HEK293 (cell line): ENCODE measurements at regions not wholly inside any gene's neighbourhood (a gene's known extent, or its start where the extent isn't known, plus 50 kb on each side); places are given as distances from the start of the nearest gene placed in this dataset.
A peak's percentile ranks its signal among the peaks of the same experiment; 100 is the strongest.

Experiments
- CTCF ChIA-PET: fragments of 350-600 bp; formaldehyde crosslinking; extraction: SDS; loops from one replicate; lab custom pipeline; 2021; ENCODE audit warnings: antibody characterized with exemption; lab: Yijun Ruan, JAX
- POLR2A ChIA-PET: fragments of 300-600 bp; formaldehyde crosslinking; extraction: SDS; loops from one replicate; lab custom pipeline; 2020; ENCODE audit warnings: antibody characterized with exemption, inconsistent platforms; lab: Yijun Ruan, JAX
- H3K27ac ChIP-seq: fragments of 200-500 bp; sonication (Bioruptor generic); 2 replicates; pipeline ENCODE4 v1.5.1; 2014; ENCODE audit warnings: low read depth, low read length, control low read depth, inconsistent platforms; ENCODE audit errors: extremely low read depth
- H3K36me3 ChIP-seq, 2 experiments: fragments of 200-500 bp in 1 of 2; sonication (Bioruptor generic) in 1 of 2; 1 replicate in 1 of 2; 2 replicates in 1 of 2; pipeline ENCODE4 v1.5.1; 2014 to 2017; ENCODE audit warnings: inconsistent platforms in 2 of 2, low read length in 2 of 2; ENCODE audit not compliant: control insufficient read depth in 2 of 2, insufficient read depth in 1 of 2
- H3K4me1 ChIP-seq: fragments of 200-500 bp; sonication (Bioruptor generic); 2 replicates; pipeline ENCODE4 v1.5.1; 2014; ENCODE audit warnings: mild to moderate bottlenecking, low read length, inconsistent platforms; ENCODE audit not compliant: control insufficient read depth, insufficient read depth
- H3K4me3 ChIP-seq: 2 replicates; pipeline ENCODE4 v1.5.1; 2011; ENCODE audit warnings: low read depth, mild to moderate bottlenecking, control low read depth, low read length, moderate library complexity
- H3K9me3 ChIP-seq: fragments of 200-500 bp; sonication (Bioruptor generic); 2 replicates; pipeline ENCODE4 v1.5.1; 2014; ENCODE audit warnings: low read depth, low read length, inconsistent platforms; ENCODE audit not compliant: control insufficient read depth, insufficient read depth
- FEZF1 ChIP-seq: fragments of 450-650 bp; formaldehyde crosslinking; IDR thresholded peaks from 2 replicates; pipeline ENCODE4 v1.5.1; 2016; ENCODE audit warnings: missing biosample characterization, missing genetic modification characterization
- GLIS1 ChIP-seq: fragments of 450-650 bp; formaldehyde crosslinking; IDR thresholded peaks from 2 replicates; pipeline ENCODE4 v1.5.1; 2016; ENCODE audit warnings: missing biosample characterization, missing genetic modification characterization
- HOXA7 ChIP-seq: sonication (generic); formaldehyde crosslinking; IDR thresholded peaks from 2 replicates; pipeline ENCODE4 v1.8.1; 2022; ENCODE audit warnings: missing genetic modification reagents, borderline replicate concordance
- KLF1 ChIP-seq: fragments of 450-650 bp; formaldehyde crosslinking; IDR thresholded peaks from 2 replicates; pipeline ENCODE4 v1.5.1; 2016; ENCODE audit warnings: missing biosample characterization, missing genetic modification characterization
- KLF8 ChIP-seq: fragments of 450-650 bp; formaldehyde crosslinking; IDR thresholded peaks from 2 replicates; pipeline ENCODE4 v1.5.1; 2016; ENCODE audit warnings: missing biosample characterization, missing genetic modification characterization
- OVOL3 ChIP-seq: fragments of 450-650 bp; formaldehyde crosslinking; IDR thresholded peaks from 2 replicates; pipeline ENCODE4 v1.5.1; 2016; ENCODE audit warnings: missing biosample characterization, missing genetic modification characterization
- SP7 ChIP-seq: fragments of 450-650 bp; formaldehyde crosslinking; IDR thresholded peaks from 2 replicates; pipeline ENCODE4 v1.5.1; 2016; ENCODE audit warnings: missing biosample characterization, missing genetic modification characterization
- ZIC2 ChIP-seq: fragments of 450-650 bp; formaldehyde crosslinking; IDR thresholded peaks from 2 replicates; pipeline ENCODE4 v1.5.1; 2016; ENCODE audit warnings: missing biosample characterization, missing genetic modification characterization
- ZNF114 ChIP-seq: fragments of 450-650 bp; formaldehyde crosslinking; IDR thresholded peaks from 2 replicates; pipeline ENCODE4 v1.5.0; 2017; ENCODE audit warnings: missing biosample characterization, missing genetic modification characterization
- ZNF19 ChIP-seq: fragments of 450-650 bp; formaldehyde crosslinking; IDR thresholded peaks from 2 replicates; pipeline ENCODE4; 2016; ENCODE audit warnings: missing biosample characterization, missing genetic modification characterization, low read depth
- ZNF211 ChIP-seq: fragments of 450-650 bp; formaldehyde crosslinking; IDR thresholded peaks from 2 replicates; pipeline ENCODE4 v1.5.1; 2016; ENCODE audit warnings: low read depth, missing biosample characterization, missing genetic modification characterization
- ZNF266 ChIP-seq: fragments of 450-650 bp; formaldehyde crosslinking; IDR thresholded peaks from 2 replicates; pipeline ENCODE4 v1.5.1; 2016; ENCODE audit warnings: missing biosample characterization, missing genetic modification characterization, low read depth
- ZNF324 ChIP-seq: fragments of 450-650 bp; formaldehyde crosslinking; IDR thresholded peaks from 2 replicates; pipeline ENCODE4 v1.5.1; 2016; ENCODE audit warnings: missing biosample characterization, missing genetic modification characterization
- ZNF335 ChIP-seq: fragments of 450-650 bp; formaldehyde crosslinking; conservative IDR thresholded peaks from 2 replicates; pipeline ENCODE4 v1.5.1; 2016; ENCODE audit warnings: missing biosample characterization, missing genetic modification characterization
- ZNF416 ChIP-seq: fragments of 450-650 bp; formaldehyde crosslinking; IDR thresholded peaks from 2 replicates; pipeline ENCODE4 v1.5.1; 2016; ENCODE audit warnings: missing biosample characterization, missing genetic modification characterization
- ZNF501 ChIP-seq: fragments of 450-650 bp; formaldehyde crosslinking; IDR thresholded peaks from 2 replicates; pipeline ENCODE4 v1.5.1; 2016; ENCODE audit warnings: missing biosample characterization, missing genetic modification characterization
- ZNF621 ChIP-seq: fragments of 450-650 bp; formaldehyde crosslinking; IDR thresholded peaks from 2 replicates; pipeline ENCODE4 v1.5.1; 2017; ENCODE audit warnings: missing biosample characterization, missing genetic modification characterization
- ZNF658 ChIP-seq: fragments of 450-650 bp; formaldehyde crosslinking; IDR thresholded peaks from 2 replicates; pipeline ENCODE4; 2016; ENCODE audit warnings: missing biosample characterization, missing genetic modification characterization
- TF ChIP-seq, protein P1 (sequence below): fragments of 450-650 bp; formaldehyde crosslinking; conservative IDR thresholded peaks from 2 replicates; pipeline ENCODE4 v1.5.1; 2016; ENCODE audit warnings: low read depth, missing biosample characterization, missing genetic modification characterization
- TF ChIP-seq, protein P2 (sequence below): fragments of 450-650 bp; formaldehyde crosslinking; IDR thresholded peaks from 2 replicates; pipeline ENCODE4 v1.5.1; 2016; ENCODE audit warnings: missing biosample characterization, missing genetic modification characterization
- TF ChIP-seq, protein P3 (sequence below): fragments of 450-650 bp; formaldehyde crosslinking; IDR thresholded peaks from 2 replicates; pipeline ENCODE4 v1.5.1; 2016; ENCODE audit warnings: missing biosample characterization, missing genetic modification characterization
- TF ChIP-seq, protein P4 (sequence below): fragments of 450-650 bp; formaldehyde crosslinking; IDR thresholded peaks from 2 replicates; pipeline ENCODE4 v1.5.1; 2017; ENCODE audit warnings: missing biosample characterization, missing genetic modification characterization

DNA sequence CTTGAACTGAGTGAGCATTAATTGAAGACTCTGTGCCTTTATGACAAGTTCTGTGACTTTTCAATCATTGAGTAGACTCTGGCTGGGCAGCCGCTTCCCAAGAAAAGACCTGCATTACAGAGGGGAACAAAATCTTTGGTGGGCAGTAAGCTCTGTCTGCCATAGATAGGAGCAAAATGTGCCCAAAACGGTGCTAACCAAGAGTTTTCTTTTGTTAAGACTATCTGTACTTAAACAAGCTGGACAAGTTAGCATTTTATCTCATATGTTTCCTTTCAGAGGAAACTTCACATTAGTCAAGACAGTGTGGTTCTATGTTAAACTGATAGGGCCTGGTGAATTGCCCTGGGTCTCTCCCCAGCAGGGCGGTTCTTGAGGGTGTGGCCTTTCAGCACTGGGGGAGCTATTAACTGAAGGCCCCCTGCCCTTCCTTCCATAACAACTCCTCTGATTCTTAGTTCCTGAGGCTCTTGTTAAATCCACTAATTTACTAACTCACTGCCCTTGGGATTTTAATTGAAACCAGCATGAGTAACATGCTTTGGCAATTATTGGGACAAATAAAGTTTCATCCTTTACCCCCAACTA lies 219.6 kb downstream of the KTN1 start:
- Histone ChIP-seq H3K4me1 (no peaks in the 10 kb centered on the region; the same call in 1 of the 2 replicates), H3K36me3 (no peaks in the 10 kb centered on the region), H3K4me3 (no peak overlapping the region), H3K9me3 (no peaks in the 10 kb centered on the region), H3K27ac (no peak overlapping the region)
- ChIA-PET POLR2A (no interaction called here), CTCF (interaction anchor here (0.7 kb wide), 1 partner anchor 385 kb away, joined by 3 read pairs; no protein-coding TSS in a partner anchor)
- TF ChIP-seq HOXA7 (CRISPR knock-in tag) (no peak), KLF1 (peak; percentile 40; the same call in 1 of the 2 replicates), ZIC2 (tag by site-specific recombination) (peak; percentile 61; the same call in 1 of the 2 replicates), ZNF416 (tag by site-specific recombination) (no peak), GLIS1 (tag by site-specific recombination) (peak; percentile 49)

DNA sequence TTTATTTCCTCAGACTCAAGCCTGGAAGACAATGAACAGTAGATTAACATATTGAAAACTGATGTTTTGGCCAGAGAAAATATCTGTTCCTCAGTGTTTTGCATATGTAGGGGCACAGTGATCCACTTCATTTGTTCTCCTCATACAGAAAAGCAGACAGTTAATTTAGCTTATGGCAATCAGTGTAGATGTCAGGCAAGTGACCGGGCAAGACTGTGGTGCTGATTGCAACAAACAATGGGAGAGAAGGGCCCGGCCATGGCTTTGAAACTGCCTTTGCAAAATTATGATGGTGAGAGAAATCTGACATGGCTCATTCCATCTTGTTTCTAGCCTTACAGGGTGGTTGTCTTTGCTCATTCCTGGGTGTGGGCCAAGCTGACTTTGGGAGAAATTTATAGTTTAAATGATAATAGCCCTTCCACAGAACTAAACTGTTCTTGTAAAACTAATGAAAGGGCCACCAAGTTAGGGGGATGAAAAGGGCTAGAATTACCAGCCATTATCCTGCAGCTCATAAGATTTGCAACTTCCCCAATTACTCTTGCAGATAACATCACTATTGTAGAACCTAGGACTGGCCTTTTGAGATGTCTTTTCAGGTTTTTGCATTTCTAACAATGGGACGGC lies 220.3 kb downstream of the KTN1 start:
- Histone ChIP-seq H3K27ac (no peak overlapping the region), H3K9me3 (no peaks in the 10 kb centered on the region), H3K4me1 (no peaks in the 10 kb centered on the region; the same call in 1 of the 2 replicates), H3K36me3 (no peaks in the 10 kb centered on the region), H3K4me3 (no peak overlapping the region)
- ChIA-PET CTCF (no interaction called here), POLR2A (no interaction called here)
- TF ChIP-seq ZNF501 (tag by site-specific recombination), result no peak
- TF ChIP-seq, protein P1, sequence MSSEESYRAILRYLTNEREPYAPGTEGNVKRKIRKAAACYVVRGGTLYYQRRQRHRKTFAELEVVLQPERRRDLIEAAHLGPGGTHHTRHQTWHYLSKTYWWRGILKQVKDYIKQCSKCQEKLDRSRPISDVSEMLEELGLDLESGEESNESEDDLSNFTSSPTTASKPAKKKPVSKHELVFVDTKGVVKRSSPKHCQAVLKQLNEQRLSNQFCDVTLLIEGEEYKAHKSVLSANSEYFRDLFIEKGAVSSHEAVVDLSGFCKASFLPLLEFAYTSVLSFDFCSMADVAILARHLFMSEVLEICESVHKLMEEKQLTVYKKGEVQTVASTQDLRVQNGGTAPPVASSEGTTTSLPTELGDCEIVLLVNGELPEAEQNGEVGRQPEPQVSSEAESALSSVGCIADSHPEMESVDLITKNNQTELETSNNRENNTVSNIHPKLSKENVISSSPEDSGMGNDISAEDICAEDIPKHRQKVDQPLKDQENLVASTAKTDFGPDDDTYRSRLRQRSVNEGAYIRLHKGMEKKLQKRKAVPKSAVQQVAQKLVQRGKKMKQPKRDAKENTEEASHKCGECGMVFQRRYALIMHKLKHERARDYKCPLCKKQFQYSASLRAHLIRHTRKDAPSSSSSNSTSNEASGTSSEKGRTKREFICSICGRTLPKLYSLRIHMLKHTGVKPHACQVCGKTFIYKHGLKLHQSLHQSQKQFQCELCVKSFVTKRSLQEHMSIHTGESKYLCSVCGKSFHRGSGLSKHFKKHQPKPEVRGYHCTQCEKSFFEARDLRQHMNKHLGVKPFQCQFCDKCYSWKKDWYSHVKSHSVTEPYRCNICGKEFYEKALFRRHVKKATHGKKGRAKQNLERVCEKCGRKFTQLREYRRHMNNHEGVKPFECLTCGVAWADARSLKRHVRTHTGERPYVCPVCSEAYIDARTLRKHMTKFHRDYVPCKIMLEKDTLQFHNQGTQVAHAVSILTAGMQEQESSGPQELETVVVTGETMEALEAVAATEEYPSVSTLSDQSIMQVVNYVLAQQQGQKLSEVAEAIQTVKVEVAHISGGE (tag by site-specific recombination), result no peak
- TF ChIP-seq, protein P2, sequence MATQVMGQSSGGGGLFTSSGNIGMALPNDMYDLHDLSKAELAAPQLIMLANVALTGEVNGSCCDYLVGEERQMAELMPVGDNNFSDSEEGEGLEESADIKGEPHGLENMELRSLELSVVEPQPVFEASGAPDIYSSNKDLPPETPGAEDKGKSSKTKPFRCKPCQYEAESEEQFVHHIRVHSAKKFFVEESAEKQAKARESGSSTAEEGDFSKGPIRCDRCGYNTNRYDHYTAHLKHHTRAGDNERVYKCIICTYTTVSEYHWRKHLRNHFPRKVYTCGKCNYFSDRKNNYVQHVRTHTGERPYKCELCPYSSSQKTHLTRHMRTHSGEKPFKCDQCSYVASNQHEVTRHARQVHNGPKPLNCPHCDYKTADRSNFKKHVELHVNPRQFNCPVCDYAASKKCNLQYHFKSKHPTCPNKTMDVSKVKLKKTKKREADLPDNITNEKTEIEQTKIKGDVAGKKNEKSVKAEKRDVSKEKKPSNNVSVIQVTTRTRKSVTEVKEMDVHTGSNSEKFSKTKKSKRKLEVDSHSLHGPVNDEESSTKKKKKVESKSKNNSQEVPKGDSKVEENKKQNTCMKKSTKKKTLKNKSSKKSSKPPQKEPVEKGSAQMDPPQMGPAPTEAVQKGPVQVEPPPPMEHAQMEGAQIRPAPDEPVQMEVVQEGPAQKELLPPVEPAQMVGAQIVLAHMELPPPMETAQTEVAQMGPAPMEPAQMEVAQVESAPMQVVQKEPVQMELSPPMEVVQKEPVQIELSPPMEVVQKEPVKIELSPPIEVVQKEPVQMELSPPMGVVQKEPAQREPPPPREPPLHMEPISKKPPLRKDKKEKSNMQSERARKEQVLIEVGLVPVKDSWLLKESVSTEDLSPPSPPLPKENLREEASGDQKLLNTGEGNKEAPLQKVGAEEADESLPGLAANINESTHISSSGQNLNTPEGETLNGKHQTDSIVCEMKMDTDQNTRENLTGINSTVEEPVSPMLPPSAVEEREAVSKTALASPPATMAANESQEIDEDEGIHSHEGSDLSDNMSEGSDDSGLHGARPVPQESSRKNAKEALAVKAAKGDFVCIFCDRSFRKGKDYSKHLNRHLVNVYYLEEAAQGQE (tag by site-specific recombination), result no peak
- peak; percentile 41 for TF ChIP-seq GLIS1 (tag by site-specific recombination)
- peak; percentile 56; the same call in 1 of the 2 replicates for TF ChIP-seq FEZF1 (tag by site-specific recombination)
- no peak for TF ChIP-seq ZNF324
- no peak for TF ChIP-seq ZNF658 (tag by site-specific recombination)
- no peak for TF ChIP-seq ZNF211
- TF ChIP-seq, protein P3, sequence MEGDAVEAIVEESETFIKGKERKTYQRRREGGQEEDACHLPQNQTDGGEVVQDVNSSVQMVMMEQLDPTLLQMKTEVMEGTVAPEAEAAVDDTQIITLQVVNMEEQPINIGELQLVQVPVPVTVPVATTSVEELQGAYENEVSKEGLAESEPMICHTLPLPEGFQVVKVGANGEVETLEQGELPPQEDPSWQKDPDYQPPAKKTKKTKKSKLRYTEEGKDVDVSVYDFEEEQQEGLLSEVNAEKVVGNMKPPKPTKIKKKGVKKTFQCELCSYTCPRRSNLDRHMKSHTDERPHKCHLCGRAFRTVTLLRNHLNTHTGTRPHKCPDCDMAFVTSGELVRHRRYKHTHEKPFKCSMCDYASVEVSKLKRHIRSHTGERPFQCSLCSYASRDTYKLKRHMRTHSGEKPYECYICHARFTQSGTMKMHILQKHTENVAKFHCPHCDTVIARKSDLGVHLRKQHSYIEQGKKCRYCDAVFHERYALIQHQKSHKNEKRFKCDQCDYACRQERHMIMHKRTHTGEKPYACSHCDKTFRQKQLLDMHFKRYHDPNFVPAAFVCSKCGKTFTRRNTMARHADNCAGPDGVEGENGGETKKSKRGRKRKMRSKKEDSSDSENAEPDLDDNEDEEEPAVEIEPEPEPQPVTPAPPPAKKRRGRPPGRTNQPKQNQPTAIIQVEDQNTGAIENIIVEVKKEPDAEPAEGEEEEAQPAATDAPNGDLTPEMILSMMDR (tag by site-specific recombination), result no peak
- no peak for TF ChIP-seq ZNF266 (tag by site-specific recombination)
- TF ChIP-seq ZNF19, result no peak
- TF ChIP-seq ZNF114 (tag by site-specific recombination), result no peak
- TF ChIP-seq, protein P4, sequence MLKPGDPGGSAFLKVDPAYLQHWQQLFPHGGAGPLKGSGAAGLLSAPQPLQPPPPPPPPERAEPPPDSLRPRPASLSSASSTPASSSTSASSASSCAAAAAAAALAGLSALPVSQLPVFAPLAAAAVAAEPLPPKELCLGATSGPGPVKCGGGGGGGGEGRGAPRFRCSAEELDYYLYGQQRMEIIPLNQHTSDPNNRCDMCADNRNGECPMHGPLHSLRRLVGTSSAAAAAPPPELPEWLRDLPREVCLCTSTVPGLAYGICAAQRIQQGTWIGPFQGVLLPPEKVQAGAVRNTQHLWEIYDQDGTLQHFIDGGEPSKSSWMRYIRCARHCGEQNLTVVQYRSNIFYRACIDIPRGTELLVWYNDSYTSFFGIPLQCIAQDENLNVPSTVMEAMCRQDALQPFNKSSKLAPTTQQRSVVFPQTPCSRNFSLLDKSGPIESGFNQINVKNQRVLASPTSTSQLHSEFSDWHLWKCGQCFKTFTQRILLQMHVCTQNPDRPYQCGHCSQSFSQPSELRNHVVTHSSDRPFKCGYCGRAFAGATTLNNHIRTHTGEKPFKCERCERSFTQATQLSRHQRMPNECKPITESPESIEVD (tag by site-specific recombination), result peak; percentile 33; the same call in 1 of the 2 replicates
- no peak for TF ChIP-seq ZNF621 (tag by site-specific recombination)
- TF ChIP-seq OVOL3 (tag by site-specific recombination), result no peak
- TF ChIP-seq SP7 (tag by site-specific recombination), result peak; percentile 61
- TF ChIP-seq KLF8 (tag by site-specific recombination), result no peak
- no peak for TF ChIP-seq ZNF335 (tag by site-specific recombination)
